Panc1 (cell line): ENCODE measurements at regions not wholly inside any gene's neighbourhood (a gene's known extent, or its start where the extent isn't known, plus 50 kb on each side); places are given as distances from the start of the nearest gene placed in this dataset.
A peak's percentile ranks its signal among the peaks of the same experiment; 100 is the strongest.

Experiments used
- ATAC-seq: fragments of 200-7000 bp; cut with Tn5 transposase; 2 replicates; pipeline ENCODE4 v1.9.1; 2020; ENCODE audit warnings: mild to moderate bottlenecking, moderate library complexity
- BruUV-seq: library from RNA; stranded (reverse); fragments of 400-500 nt; replicated peaks from 2 replicates; lab custom pipeline; 2021; lab: Mats Ljungman, UMichigan
- CTCF ChIA-PET: fragments of 300-600 bp; sonication (Branson Sonifier 250); formaldehyde crosslinking; loops from one replicate; lab custom pipeline; 2022; ENCODE audit warnings: antibody characterized with exemption; lab: Charles Lee
- POLR2A ChIA-PET: fragments of 300-600 bp; sonication (Branson Sonifier 250); formaldehyde crosslinking; loops from one replicate; lab custom pipeline; 2022; ENCODE audit warnings: antibody characterized with exemption; lab: Charles Lee
- DNase-seq: peaks from one replicate; pipeline ENCODE4 v3.0.0-alpha.2; 2010; ENCODE audit warnings: low read depth, low spot score
- H3K27ac ChIP-seq: 2 replicates; pipeline ENCODE4 v1.5.1; 2011; ENCODE audit warnings: mild to moderate bottlenecking, low read length, inconsistent platforms
- H3K27me3 ChIP-seq: fragments of 200-500 bp; sonication (Bioruptor generic); 2 replicates; pipeline ENCODE4 v1.6.0; 2014; ENCODE audit warnings: low read length, inconsistent platforms; ENCODE audit not compliant: control insufficient read depth, insufficient read depth
- H3K36me3 ChIP-seq: fragments of 200-500 bp; sonication (Bioruptor generic); 2 replicates; pipeline ENCODE4 v1.5.1; 2014; ENCODE audit warnings: inconsistent platforms, mild to moderate bottlenecking, low read length, moderate library complexity; ENCODE audit not compliant: control insufficient read depth, insufficient read depth
- H3K4me1 ChIP-seq: 2 replicates; pipeline ENCODE4 v1.5.1; 2011; ENCODE audit warnings: inconsistent platforms, mild to moderate bottlenecking, low read length, moderate library complexity; ENCODE audit not compliant: control insufficient read depth, insufficient read depth
- H3K4me3 ChIP-seq, 2 experiments: 2 replicates each; pipeline ENCODE4 v1.5.1; 2011 to 2012; ENCODE audit warnings: low read depth in 2 of 2, low read length in 2 of 2, mild to moderate bottlenecking in 2 of 2, inconsistent platforms in 1 of 2, moderate library complexity in 1 of 2
- H3K9me3 ChIP-seq: fragments of 200-500 bp; sonication (Bioruptor generic); 2 replicates; pipeline ENCODE4 v1.5.1; 2014; ENCODE audit warnings: low read depth, mild to moderate bottlenecking, inconsistent platforms, low read length, moderate library complexity; ENCODE audit not compliant: control insufficient read depth, insufficient read depth
- CTCF ChIP-seq: fragments of 450-650 bp; IDR thresholded peaks from 2 replicates; pipeline ENCODE4 v1.5.1; 2017; ENCODE audit warnings: mild to moderate bottlenecking
- POLR2AphosphoS5 ChIP-seq: IDR thresholded peaks from 2 replicates; pipeline ENCODE4 v1.6.1; 2012; ENCODE audit warnings: mild to moderate bottlenecking, low read depth, low read length, moderate library complexity
- SIN3A ChIP-seq: IDR thresholded peaks from 2 replicates; pipeline ENCODE4 v1.6.1; 2012; ENCODE audit warnings: low read depth, mild to moderate bottlenecking, low read length, moderate library complexity, borderline replicate concordance; ENCODE audit not compliant: insufficient read depth
- TCF7L2 ChIP-seq: IDR thresholded peaks from 2 replicates; pipeline ENCODE4 v1.6.1; 2011; ENCODE audit warnings: mild to moderate bottlenecking, low read depth, low read length, inconsistent platforms
- in situ Hi-C: cut with HindIII; loops from 2 replicates; pipeline ENCODE4 v1.10.0; 2016; ENCODE audit warnings: low sequenced_read_pairs, low pct_unique_long_range_greater_than_20kb
- intact Hi-C: fragments of 100-400 bp; cut with micrococcal nuclease; formaldehyde crosslinking; loops from one replicate; pipeline ENCODE4 v1.10.0; 2022; ENCODE audit not compliant: unreplicated experiment
- TF ChIP-seq, protein P1 (sequence below), 2 experiments: IDR thresholded peaks; 2 replicates each; pipeline ENCODE4 v1.6.1; 2011 to 2012; ENCODE audit warnings: low read depth in 2 of 2, control low read depth in 1 of 2, low read length in 1 of 2, mild to moderate bottlenecking in 1 of 2, moderate library complexity in 1 of 2; ENCODE audit not compliant: insufficient read depth in 1 of 2

GRCh38 chr10:124200011-124200410 is 106.6 kb upstream of the CHST15 start:
- DNase-seq, result no peak
- POLR2A ChIA-PET, result no interaction called here
- Histone ChIP-seq H3K4me3 (no peak overlapping the region), H3K4me1 (no peaks in the 10 kb centered on the region), H3K27me3 (no peaks in the 10 kb centered on the region), H3K27ac (no peak overlapping the region), H3K36me3 (no peaks in the 10 kb centered on the region), H3K9me3 (no peaks in the 10 kb centered on the region)
- peak; percentile 12; the same call in 1 of the 2 replicates for ATAC-seq
- CTCF ChIA-PET, result no interaction called here
- intact Hi-C loops, result no loop called here
- BruUV-seq, result no TSS peak
- TF ChIP-seq CTCF, result no peak
- no peak for TF ChIP-seq TCF7L2
- no peak for TF ChIP-seq POLR2AphosphoS5
- TF ChIP-seq SIN3A, result no peak
- TF ChIP-seq, protein P1, sequence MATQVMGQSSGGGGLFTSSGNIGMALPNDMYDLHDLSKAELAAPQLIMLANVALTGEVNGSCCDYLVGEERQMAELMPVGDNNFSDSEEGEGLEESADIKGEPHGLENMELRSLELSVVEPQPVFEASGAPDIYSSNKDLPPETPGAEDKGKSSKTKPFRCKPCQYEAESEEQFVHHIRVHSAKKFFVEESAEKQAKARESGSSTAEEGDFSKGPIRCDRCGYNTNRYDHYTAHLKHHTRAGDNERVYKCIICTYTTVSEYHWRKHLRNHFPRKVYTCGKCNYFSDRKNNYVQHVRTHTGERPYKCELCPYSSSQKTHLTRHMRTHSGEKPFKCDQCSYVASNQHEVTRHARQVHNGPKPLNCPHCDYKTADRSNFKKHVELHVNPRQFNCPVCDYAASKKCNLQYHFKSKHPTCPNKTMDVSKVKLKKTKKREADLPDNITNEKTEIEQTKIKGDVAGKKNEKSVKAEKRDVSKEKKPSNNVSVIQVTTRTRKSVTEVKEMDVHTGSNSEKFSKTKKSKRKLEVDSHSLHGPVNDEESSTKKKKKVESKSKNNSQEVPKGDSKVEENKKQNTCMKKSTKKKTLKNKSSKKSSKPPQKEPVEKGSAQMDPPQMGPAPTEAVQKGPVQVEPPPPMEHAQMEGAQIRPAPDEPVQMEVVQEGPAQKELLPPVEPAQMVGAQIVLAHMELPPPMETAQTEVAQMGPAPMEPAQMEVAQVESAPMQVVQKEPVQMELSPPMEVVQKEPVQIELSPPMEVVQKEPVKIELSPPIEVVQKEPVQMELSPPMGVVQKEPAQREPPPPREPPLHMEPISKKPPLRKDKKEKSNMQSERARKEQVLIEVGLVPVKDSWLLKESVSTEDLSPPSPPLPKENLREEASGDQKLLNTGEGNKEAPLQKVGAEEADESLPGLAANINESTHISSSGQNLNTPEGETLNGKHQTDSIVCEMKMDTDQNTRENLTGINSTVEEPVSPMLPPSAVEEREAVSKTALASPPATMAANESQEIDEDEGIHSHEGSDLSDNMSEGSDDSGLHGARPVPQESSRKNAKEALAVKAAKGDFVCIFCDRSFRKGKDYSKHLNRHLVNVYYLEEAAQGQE (IDR thresholded peaks at IDR 0.05; ENCODE audit: insufficient read depth in 1 of 2, low read depth in 2 of 2, low read length in 1 of 2), result no peak
- in situ Hi-C loops, result no loop called here

GRCh38 chr10:124198871-124199270 is 105.5 kb upstream of the CHST15 start:
- no peak for ATAC-seq

More at GRCh38 chr10:124198871-124199270, 105.5 kb upstream of the CHST15 start:
- in situ Hi-C loops (no loop called here), intact Hi-C loops (no loop called here)
- ChIA-PET CTCF (no interaction called here), POLR2A (no interaction called here)
- Histone ChIP-seq H3K4me1 (no peaks in the 10 kb centered on the region), H3K9me3 (no peaks in the 10 kb centered on the region), H3K27me3 (no peaks in the 10 kb centered on the region), H3K27ac (no peak overlapping the region), H3K4me3 (no peak overlapping the region), H3K36me3 (no peaks in the 10 kb centered on the region)
- no peak for DNase-seq
- BruUV-seq, result no TSS peak
- TF ChIP-seq, protein P1 (IDR thresholded peaks at IDR 0.05; ENCODE audit: insufficient read depth in 1 of 2, low read depth in 2 of 2, low read length in 1 of 2), result no peak
- TF ChIP-seq SIN3A, result no peak
